GM12878 (cell line): ENCODE measurements at regions not wholly inside any gene's neighbourhood (a gene's known extent, or its start where the extent isn't known, plus 50 kb on each side); places are given as distances from the start of the nearest gene placed in this dataset.
"Not testable (repeated sequence)": the region's sequence is repeated elsewhere in the genome, so short reads cannot be mapped to it uniquely, and the experiment has no call there.

Experiments used
- ATAC-seq: fragments of 200-7000 bp; cut with Tn5 transposase; 3 replicates; pipeline ENCODE4 v1.9.1; 2020; ENCODE audit warnings: mild to moderate bottlenecking, moderate library complexity
- BruUV-seq: library from RNA; stranded (reverse); fragments of 400-500 nt; replicated peaks from 2 replicates; lab custom pipeline; 2021; lab: Mats Ljungman, UMichigan
- CTCF ChIA-PET: fragments of 300-600 bp; sonication (Branson Sonifier 250); formaldehyde crosslinking; extraction: SDS; loops from one replicate; lab custom pipeline; 2021; ENCODE audit warnings: inconsistent platforms; lab: Yijun Ruan, JAX
- POLR2A ChIA-PET: fragments of 350-600 bp; formaldehyde crosslinking; extraction: SDS; loops from one replicate; lab custom pipeline; 2021; ENCODE audit warnings: inconsistent platforms; lab: Charles Lee
- RAD21 ChIA-PET: fragments of 300-600 bp; sonication (Branson Sonifier 250); formaldehyde crosslinking; loops from one replicate; lab custom pipeline; 2023; ENCODE audit warnings: antibody characterized with exemption; ENCODE audit not compliant: unreplicated experiment; lab: Charles Lee
- SMC1A ChIA-PET: fragments of 300-600 bp; sonication (Branson Sonifier 250); formaldehyde crosslinking; loops from one replicate; lab custom pipeline; 2023; ENCODE audit not compliant: unreplicated experiment, uncharacterized antibody; lab: Charles Lee
- DNase-seq: peaks from one replicate; pipeline ENCODE4 v3.0.0-alpha.2; 2011; ENCODE audit warnings: low read depth, low spot score
- FAIRE-seq: peaks from 3 replicates; lab custom pipeline; 2011; peaks lifted over from hg19 to GRCh38; lab: Jason Lieb, UNC
- H2AFZ ChIP-seq: 2 replicates; pipeline ENCODE4 v1.6.0; 2011; ENCODE audit warnings: low read depth, low read length, control low read depth; ENCODE audit not compliant: control insufficient read depth
- H3K27ac ChIP-seq: 2 replicates; pipeline ENCODE4 v1.5.1; 2011; ENCODE audit warnings: control low read depth; ENCODE audit not compliant: control insufficient read depth, insufficient read depth
- H3K27me3 ChIP-seq, 2 experiments: replicated peaks in 1 of 2; 2 replicates each; pipeline versions ENCODE4 v1.6.0 to v1.6.1; 2011; ENCODE audit warnings: low read length in 1 of 2; ENCODE audit not compliant: control insufficient read depth in 2 of 2, insufficient read depth in 2 of 2
- H3K36me3 ChIP-seq, 2 experiments: 2 replicates each; pipeline ENCODE4 v1.5.1; 2011; ENCODE audit warnings: low read length in 1 of 2; ENCODE audit not compliant: control insufficient read depth in 2 of 2, insufficient read depth in 2 of 2
- H3K4me1 ChIP-seq: 2 replicates; pipeline ENCODE4 v1.6.1; 2011; ENCODE audit warnings: mild to moderate bottlenecking, low read length, moderate library complexity, mixed read lengths; ENCODE audit not compliant: control insufficient read depth, insufficient read depth
- H3K4me2 ChIP-seq: 2 replicates; pipeline ENCODE4 v1.6.0; 2011; ENCODE audit warnings: control low read depth; ENCODE audit not compliant: control insufficient read depth, insufficient read depth
- H3K4me3 ChIP-seq: fragments of 200-600 bp; sonication (generic); 2 replicates; pipeline ENCODE4 v1.5.1; 2016
- H3K79me2 ChIP-seq: 2 replicates; pipeline ENCODE4 v1.6.0; 2011; ENCODE audit warnings: low read length; ENCODE audit not compliant: control insufficient read depth, insufficient read depth
- H3K9ac ChIP-seq: 2 replicates; pipeline ENCODE4 v1.8.0; 2011; ENCODE audit warnings: low read length, control low read depth, mixed read lengths; ENCODE audit not compliant: control insufficient read depth, insufficient read depth
- H3K9me3 ChIP-seq: replicated peaks from 3 replicates; pipeline ENCODE4 v1.5.1; 2011; ENCODE audit warnings: mild to moderate bottlenecking, low read length; ENCODE audit not compliant: control insufficient read depth, insufficient read depth
- H4K20me1 ChIP-seq: 2 replicates; pipeline ENCODE4 v1.6.0; 2011; ENCODE audit not compliant: control insufficient read depth, insufficient read depth
- CHD2 ChIP-seq: IDR thresholded peaks from 2 replicates; pipeline ENCODE4 v1.6.1; 2011; ENCODE audit warnings: low read depth, low read length, improper control_type of control experiment, borderline replicate concordance
- ETV6 ChIP-seq, 2 experiments: fragments of 450-650 bp in 1 of 2; IDR thresholded peaks in 1 of 2; conservative IDR thresholded peaks in 1 of 2; 2 replicates each; pipeline ENCODE4 v1.6.1; 2014; ENCODE audit warnings: antibody characterized with exemption in 1 of 2, borderline replicate concordance in 1 of 2, low read depth in 1 of 2, mild to moderate bottlenecking in 1 of 2, moderate library complexity in 1 of 2
- FOS ChIP-seq: IDR thresholded peaks from 3 replicates; pipeline ENCODE4 v1.6.1; 2011; ENCODE audit warnings: borderline replicate concordance; ENCODE audit not compliant: insufficient read length; ENCODE audit errors: extremely low read depth
- FOXM1 ChIP-seq: IDR thresholded peaks from 2 replicates; pipeline ENCODE4 v1.6.1; 2012; ENCODE audit warnings: low read depth, mild to moderate bottlenecking, inconsistent platforms, low read length, moderate library complexity
- IKZF1 ChIP-seq: fragments of 450-650 bp; conservative IDR thresholded peaks from 2 replicates; pipeline ENCODE4 v1.6.1; 2017; ENCODE audit warnings: antibody characterized with exemption, mild to moderate bottlenecking
- NFYB ChIP-seq: IDR thresholded peaks from 2 replicates; pipeline ENCODE4 v1.6.1; 2011; ENCODE audit warnings: low read depth, mild to moderate bottlenecking, low read length, improper control_type of control experiment, moderate library complexity; ENCODE audit not compliant: insufficient read depth
- NKRF ChIP-seq: fragments of 450-650 bp; conservative IDR thresholded peaks from 2 replicates; pipeline ENCODE4 v1.6.1; 2017; ENCODE audit warnings: mild to moderate bottlenecking, moderate library complexity
- POU2F2 ChIP-seq: IDR thresholded peaks from 3 replicates; pipeline ENCODE4 v1.6.1; 2011; ENCODE audit warnings: low read depth, mild to moderate bottlenecking, low read length, borderline replicate concordance
- RAD51 ChIP-seq: fragments of 450-650 bp; IDR thresholded peaks from 2 replicates; pipeline ENCODE4 v1.6.1; 2016; ENCODE audit warnings: moderate library complexity, mild to moderate bottlenecking, inconsistent platforms
- RFX5 ChIP-seq: IDR thresholded peaks from 2 replicates; pipeline ENCODE4 v1.6.1; 2011; ENCODE audit warnings: low read depth, low read length, improper control_type of control experiment
- SREBF1 ChIP-seq: IDR thresholded peaks from 2 replicates; pipeline ENCODE4 v1.6.1; 2012; ENCODE audit warnings: mild to moderate bottlenecking, low read length
- USF1 ChIP-seq: IDR thresholded peaks from 2 replicates; pipeline ENCODE4 v1.6.1; 2011; ENCODE audit warnings: borderline replicate concordance, low read depth, mild to moderate bottlenecking, moderate library complexity, mixed read lengths, low read length; ENCODE audit not compliant: insufficient read depth; ENCODE audit errors: extremely low read length
- ZNF384 ChIP-seq: IDR thresholded peaks from 2 replicates; pipeline ENCODE4 v1.6.1; 2012; ENCODE audit warnings: low read depth, mild to moderate bottlenecking, low read length, improper control_type of control experiment, borderline replicate concordance
- WGBS: methylation state at CpG from one replicate; pipeline ENCODE4 v1.1.6; 2016; ENCODE audit warnings: low lambda C conversion rate; ENCODE audit not compliant: insufficient replicate concordance, insufficient coverage; ENCODE audit errors: missing lambda C conversion rate; 5-methylcytosine and 5-hydroxymethylcytosine counted together
- in situ Hi-C: fragments of 300-500 bp; cut with MboI; formaldehyde crosslinking; loops from 9 replicates; pipeline ENCODE4 v1.14.3; 2018; ENCODE audit warnings: mixed read lengths
- intact Hi-C: fragments of 100-400 bp; cut with micrococcal nuclease; formaldehyde crosslinking; loops from one replicate; pipeline ENCODE4 v1.14.2; 2022; ENCODE audit not compliant: unreplicated experiment

DNA sequence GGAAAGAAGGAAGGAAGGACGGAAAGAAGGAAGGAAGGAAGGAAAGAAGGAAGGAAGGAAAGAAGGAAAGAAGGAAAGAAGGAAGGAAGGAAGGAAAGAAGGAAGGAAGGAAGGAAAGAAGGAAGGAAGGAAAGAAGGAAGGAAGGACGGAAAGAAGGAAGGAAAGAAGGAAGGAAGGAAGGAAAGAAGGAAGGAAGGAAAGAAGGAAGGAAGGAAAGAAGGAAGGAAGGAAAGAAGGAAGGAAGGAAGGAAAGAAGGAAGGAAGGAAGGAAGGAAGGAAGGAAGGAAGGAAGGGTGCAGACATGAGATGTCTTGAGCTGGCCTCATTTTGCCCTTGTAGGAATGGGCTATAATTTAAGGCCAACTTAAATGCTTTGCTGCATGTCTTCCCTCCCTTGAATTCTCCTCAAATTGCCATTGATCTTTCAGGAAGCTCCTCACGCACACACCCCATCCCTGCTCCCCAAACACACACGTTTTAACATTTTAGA, 172.1 kb upstream of the NOX3 start:
- in situ Hi-C loops: not testable (repeated sequence)

GRCh38 chr6:155623450-155624178, 168.0 kb upstream of the NOX3 start:
- H3K27me3 ChIP-seq: no peaks in the 10 kb centered on the region; a peak in 1 of 4 replicates
- H3K36me3 ChIP-seq: no peaks in the 10 kb centered on the region
- 0% methylated on average over 2 of the region's 2 CpGs for WGBS
- ATAC-seq (no peak), DNase-seq (no peak), FAIRE-seq (no peak)
- no TSS peak for BruUV-seq
- no peak overlapping the region for H3K4me3 ChIP-seq
- intact Hi-C loops (no loop called here), in situ Hi-C loops (no loop called here)
- no peaks in the 10 kb centered on the region for H3K9me3 ChIP-seq
- ChIA-PET SMC1A (no interaction called here), CTCF (interaction anchor here (0.6 kb wide), 1 partner anchor 127 kb away, joined by 3 read pairs; no protein-coding TSS in a partner anchor), POLR2A (no interaction called here), RAD21 (no interaction called here)
- no peak overlapping the region for H2AFZ ChIP-seq
- H3K79me2 ChIP-seq: no peaks in the 10 kb centered on the region
- H4K20me1 ChIP-seq: no peaks in the 10 kb centered on the region
- H3K4me2 ChIP-seq: no peak overlapping the region
- H3K27ac ChIP-seq: no peak overlapping the region
- no peaks in the 10 kb centered on the region for H3K4me1 ChIP-seq
- no peak overlapping the region for H3K9ac ChIP-seq
- TF ChIP-seq FOS: no peak
- TF ChIP-seq IKZF1: no peak
- no peak for TF ChIP-seq FOXM1
- TF ChIP-seq ZNF384: no peak
- TF ChIP-seq NKRF: no peak
- no peak for TF ChIP-seq RAD51
- TF ChIP-seq SREBF1: no peak
- TF ChIP-seq NFYB: no peak
- TF ChIP-seq ETV6 (conservative IDR thresholded peaks at IDR 0.05 in 1 of 2, IDR thresholded peaks at IDR 0.05 in 1 of 2; ENCODE audit: borderline replicate concordance in 1 of 2, low read depth in 1 of 2): no peak
- TF ChIP-seq CHD2: no peak
- TF ChIP-seq USF1: no peak
- no peak for TF ChIP-seq POU2F2
- no peak for TF ChIP-seq RFX5

More for the DNA sequence above, 172.1 kb upstream of the NOX3 start:
- DNase-seq, H3K27me3 ChIP-seq, BruUV-seq, FAIRE-seq, H3K9me3 ChIP-seq, H3K36me3 ChIP-seq, H3K4me2 ChIP-seq, intact Hi-C loops, H2AFZ ChIP-seq, H3K79me2 ChIP-seq, CTCF ChIA-PET, H3K9ac ChIP-seq, POLR2A ChIA-PET, H3K27ac ChIP-seq, ATAC-seq, H3K4me1 ChIP-seq, RAD21 ChIA-PET, H3K4me3 ChIP-seq, H4K20me1 ChIP-seq: not testable (repeated sequence)
- SMC1A ChIA-PET: interaction anchor here (1.1 kb wide), 1 partner anchor 813 kb away, joined by 3 read pairs; no protein-coding TSS in a partner anchor
- 16% methylated on average over 4 of the region's 4 CpGs for whole genome bisulfite sequencing
- peak in 1 of 2 experiments; percentile 69; a peak in 2 of 4 replicates for TF ChIP-seq ETV6 (conservative IDR thresholded peaks at IDR 0.05 in 1 of 2, IDR thresholded peaks at IDR 0.05 in 1 of 2; ENCODE audit: borderline replicate concordance in 1 of 2, low read depth in 1 of 2)
